GM23248 (cell line): ENCODE measurements at regions not wholly inside any gene's neighbourhood (a gene's known extent, or its start where the extent isn't known, plus 50 kb on each side); places are given as distances from the start of the nearest gene placed in this dataset.

Experiments
- DNase-seq: peaks from one replicate; pipeline ENCODE4 v3.0.0-alpha.2; 2015
- H2AFZ ChIP-seq: fragments of 200-600 bp; sonication (generic); 2 replicates; pipeline ENCODE4 v1.6.1; 2016; ENCODE audit warnings: antibody characterized with exemption
- H3F3A ChIP-seq: fragments of 200-600 bp; sonication (generic); 2 replicates; pipeline ENCODE4 v1.6.1; 2016; ENCODE audit warnings: mild to moderate bottlenecking, antibody characterized with exemption, mixed run types; ENCODE audit not compliant: insufficient read depth
- H3K27ac ChIP-seq: fragments of 200-600 bp; sonication (generic); 2 replicates; pipeline ENCODE4 v1.5.1; 2016; ENCODE audit warnings: mild to moderate bottlenecking
- H3K27me3 ChIP-seq: fragments of 200-600 bp; sonication (generic); replicated peaks from 2 replicates; pipeline ENCODE4 v1.6.1; 2016; ENCODE audit warnings: mild to moderate bottlenecking; ENCODE audit not compliant: insufficient read depth
- H3K36me3 ChIP-seq: fragments of 200-600 bp; sonication (generic); 2 replicates; pipeline ENCODE4 v1.6.1; 2016; ENCODE audit warnings: low read depth, mild to moderate bottlenecking
- H3K4me1 ChIP-seq: fragments of 200-600 bp; sonication (generic); 2 replicates; pipeline ENCODE4 v1.6.1; 2016; ENCODE audit warnings: mild to moderate bottlenecking; ENCODE audit not compliant: insufficient read depth
- H3K4me2 ChIP-seq: fragments of 200-600 bp; sonication (generic); one replicate; pipeline ENCODE4 v1.6.1; 2016; ENCODE audit warnings: mild to moderate bottlenecking; ENCODE audit not compliant: unreplicated experiment
- H3K4me3 ChIP-seq: fragments of 200-600 bp; sonication (generic); 2 replicates; pipeline ENCODE4 v1.5.1; 2016; ENCODE audit warnings: mild to moderate bottlenecking
- H3K79me2 ChIP-seq: fragments of 200-600 bp; sonication (generic); 2 replicates; pipeline ENCODE4 v1.6.1; 2016; ENCODE audit warnings: mild to moderate bottlenecking; ENCODE audit not compliant: insufficient read depth
- H3K9ac ChIP-seq: fragments of 200-600 bp; sonication (generic); 2 replicates; pipeline ENCODE4 v1.6.1; 2016; ENCODE audit warnings: mild to moderate bottlenecking
- H3K9me2 ChIP-seq: fragments of 200-600 bp; sonication (generic); 2 replicates; pipeline ENCODE4 v1.6.1; 2016; ENCODE audit warnings: mixed run types, mild to moderate bottlenecking, moderate library complexity; ENCODE audit not compliant: insufficient read depth
- H3K9me3 ChIP-seq: fragments of 200-600 bp; sonication (generic); one replicate; pipeline ENCODE4 v1.6.1; 2017; ENCODE audit warnings: low read depth
- H4K20me1 ChIP-seq: fragments of 200-600 bp; sonication (generic); 2 replicates; pipeline ENCODE4 v1.6.0; 2016; ENCODE audit not compliant: insufficient read depth
- EZH2 ChIP-seq: fragments of 200-600 bp; sonication (generic); IDR thresholded peaks from 2 replicates; pipeline ENCODE4 v1.6.1; 2018; ENCODE audit warnings: antibody characterized with exemption, mild to moderate bottlenecking; ENCODE audit not compliant: insufficient read depth, poor library complexity, severe bottlenecking
- EZH2phosphoT487 ChIP-seq: fragments of 200-600 bp; sonication (generic); IDR thresholded peaks from 2 replicates; pipeline ENCODE4 v1.6.1; 2018; ENCODE audit warnings: antibody characterized with exemption, moderate library complexity, mild to moderate bottlenecking, low read depth; ENCODE audit not compliant: insufficient read depth
- WGBS, 2 experiments: methylation state at CpG; one replicate each; pipeline ENCODE4 v1.1.6; 2015 to 2017; ENCODE audit warnings: low lambda C conversion rate in 2 of 2, low coverage in 1 of 2; ENCODE audit errors: missing lambda C conversion rate in 2 of 2; 5-methylcytosine and 5-hydroxymethylcytosine counted together
- in situ Hi-C: fragments of 300-500 bp; cut with MboI; formaldehyde crosslinking; loops from 2 replicates; pipeline ENCODE4 v1.15.0; 2020

DNA sequence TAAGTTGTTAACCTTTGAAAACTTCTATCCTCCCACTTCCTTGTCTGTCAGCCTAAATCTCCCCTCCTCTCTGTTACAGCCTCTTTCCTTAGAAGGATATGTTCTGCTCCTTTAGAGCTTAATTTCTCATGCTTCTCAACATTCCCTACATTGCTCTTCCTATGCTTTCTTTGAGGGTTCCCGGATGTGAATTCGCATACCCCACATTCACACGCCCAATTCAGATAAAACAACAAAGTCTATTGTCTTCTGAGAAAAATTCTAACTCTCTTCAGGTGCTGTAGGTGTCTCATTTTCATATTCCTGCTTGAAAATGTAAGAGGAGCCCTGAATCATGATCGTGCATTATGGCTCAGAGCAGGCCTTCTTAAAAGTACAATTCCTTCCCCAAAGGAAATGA, 171.8 kb upstream of the DPH6 start:
- no peaks in the 10 kb centered on the region for H3K9me3 ChIP-seq
- no peak for TF ChIP-seq EZH2phosphoT487
- no peak for TF ChIP-seq EZH2
- no peak overlapping the region for H3K9ac ChIP-seq
- no peaks in the 10 kb centered on the region for H4K20me1 ChIP-seq
- in situ Hi-C loops, result no loop called here
- H3K4me2 ChIP-seq, result no peak overlapping the region
- H3K27ac ChIP-seq, result no peak overlapping the region
- no peaks in the 10 kb centered on the region for H3K79me2 ChIP-seq
- H3K4me3 ChIP-seq, result no peak overlapping the region
- H3K27me3 ChIP-seq, result no peaks in the 10 kb centered on the region
- peaks cover 17% of the 10 kb centered on the region for H3K4me1 ChIP-seq
- no peak for DNase-seq
- H2AFZ ChIP-seq, result no peak overlapping the region
- peaks cover 10% of the 10 kb centered on the region for H3F3A ChIP-seq
- H3K9me2 ChIP-seq, result no peaks in the 10 kb centered on the region
- H3K36me3 ChIP-seq, result no peaks in the 10 kb centered on the region
- 83 to 85% methylated on average over 4 of the region's 4 CpGs for WGBS, 2 experiments

DNA sequence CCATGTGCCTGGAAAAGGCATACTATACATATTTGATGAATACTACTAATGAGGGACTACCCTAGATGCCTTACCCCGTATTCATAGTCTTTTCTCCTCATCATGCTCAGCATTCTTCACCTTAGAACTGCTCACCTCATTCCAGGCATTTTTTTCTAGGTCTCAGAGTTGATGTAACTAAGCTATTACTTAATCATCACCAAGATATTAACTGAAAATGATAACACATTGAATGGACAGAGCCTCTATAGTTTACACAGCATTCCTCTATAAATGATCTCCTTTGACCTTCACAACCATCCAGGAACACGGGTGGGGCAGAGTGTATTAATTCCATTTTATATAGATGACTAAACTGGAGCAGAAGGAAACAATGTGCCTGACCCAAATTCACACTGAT, 174.1 kb upstream of the DPH6 start:
- H3K9ac ChIP-seq, result no peak overlapping the region
- H3K36me3 ChIP-seq, result no peaks in the 10 kb centered on the region
- no peak overlapping the region for H3K4me2 ChIP-seq
- no peaks in the 10 kb centered on the region for H3K27me3 ChIP-seq
- no peak overlapping the region for H3K27ac ChIP-seq
- H3K79me2 ChIP-seq, result no peaks in the 10 kb centered on the region
- H3K4me3 ChIP-seq, result no peak overlapping the region
- H3K9me2 ChIP-seq, result no peaks in the 10 kb centered on the region
- H3K4me1 ChIP-seq, result peaks cover 7% of the 10 kb centered on the region
- H3F3A ChIP-seq, result no peaks in the 10 kb centered on the region
- DNase-seq, result peak; percentile 6
- TF ChIP-seq EZH2 (no peak), EZH2phosphoT487 (no peak)
- no peak overlapping the region for H2AFZ ChIP-seq
- no peaks in the 10 kb centered on the region for H4K20me1 ChIP-seq
- 44 to 59% methylated on average over 2 of the region's 2 CpGs for WGBS, 2 experiments
- H3K9me3 ChIP-seq, result no peaks in the 10 kb centered on the region
- in situ Hi-C loops, result no loop called here

DNA sequence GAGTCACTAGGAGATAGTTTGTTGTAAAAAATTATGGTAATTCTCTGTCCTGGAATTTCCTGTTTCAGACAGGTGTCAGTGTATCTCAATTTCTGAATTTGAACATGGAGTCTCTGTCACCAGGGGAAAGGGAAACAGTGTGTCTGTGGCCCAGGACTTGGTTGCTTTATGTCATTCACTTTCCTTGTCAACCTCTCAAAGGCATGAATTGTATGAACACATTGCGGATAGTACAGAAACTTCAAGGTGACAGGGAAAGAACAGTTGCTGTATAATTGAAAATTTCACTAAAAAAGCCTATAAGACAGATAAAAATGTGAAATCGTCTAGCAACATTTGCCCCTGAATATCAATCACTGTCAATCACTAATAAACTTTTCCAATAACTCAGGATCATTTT, 175.0 kb upstream of the DPH6 start:
- H3K36me3 ChIP-seq, result no peaks in the 10 kb centered on the region
- no peaks in the 10 kb centered on the region for H3K9me2 ChIP-seq
- H3K27ac ChIP-seq, result no peak overlapping the region
- H3K79me2 ChIP-seq, result no peaks in the 10 kb centered on the region
- DNase-seq, result no peak
- no peak overlapping the region for H3K4me2 ChIP-seq
- no peak overlapping the region for H3K4me3 ChIP-seq
- H3K9ac ChIP-seq, result no peak overlapping the region
- WGBS, 2 experiments, result 82 to 84% methylated on average over 2 of the region's 2 CpGs
- peaks cover 7% of the 10 kb centered on the region for H3K4me1 ChIP-seq
- no peaks in the 10 kb centered on the region for H4K20me1 ChIP-seq
- in situ Hi-C loops, result no loop called here
- H3F3A ChIP-seq, result peaks cover 8% of the 10 kb centered on the region; the same call in 1 of the 2 replicates
- no peaks in the 10 kb centered on the region for H3K9me3 ChIP-seq
- TF ChIP-seq EZH2phosphoT487 (no peak), EZH2 (no peak)
- no peak overlapping the region for H2AFZ ChIP-seq
- H3K27me3 ChIP-seq, result no peaks in the 10 kb centered on the region

DNA sequence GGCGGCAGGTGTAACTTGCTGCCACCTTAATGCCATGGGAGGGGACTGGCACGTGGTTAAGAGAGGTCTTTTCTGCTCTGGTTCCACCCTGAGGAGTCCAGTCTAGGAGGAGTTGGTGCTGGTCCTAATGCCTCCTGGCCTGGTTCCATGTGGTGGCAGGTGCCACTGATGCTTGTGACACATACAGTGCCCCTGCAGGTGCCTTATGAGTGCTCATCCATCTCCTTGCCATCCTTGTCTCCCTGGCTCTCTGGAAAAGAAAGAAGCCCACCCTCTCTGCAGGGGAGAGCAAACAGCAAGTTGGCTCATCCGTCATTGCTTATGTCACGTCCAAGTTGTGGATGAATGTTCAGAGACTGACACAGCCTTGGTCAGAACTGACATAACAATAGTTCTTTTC, 175.8 kb upstream of the DPH6 start:
- no peak overlapping the region for H3K27ac ChIP-seq
- H3K4me2 ChIP-seq, result no peak overlapping the region
- H3K4me1 ChIP-seq, result peaks cover 7% of the 10 kb centered on the region
- H3K9ac ChIP-seq, result no peak overlapping the region
- H3K9me2 ChIP-seq, result no peaks in the 10 kb centered on the region
- no peak for TF ChIP-seq EZH2
- no peak for TF ChIP-seq EZH2phosphoT487
- H3F3A ChIP-seq, result peaks cover 8% of the 10 kb centered on the region; the same call in 1 of the 2 replicates
- H3K4me3 ChIP-seq, result no peak overlapping the region
- no peak for DNase-seq
- H3K9me3 ChIP-seq, result no peaks in the 10 kb centered on the region
- no peaks in the 10 kb centered on the region for H3K79me2 ChIP-seq
- H3K27me3 ChIP-seq, result no peaks in the 10 kb centered on the region
- 81 to 83% methylated on average over 4 of the region's 4 CpGs for WGBS, 2 experiments
- no peaks in the 10 kb centered on the region for H4K20me1 ChIP-seq
- in situ Hi-C loops, result no loop called here
- no peak overlapping the region for H2AFZ ChIP-seq
- H3K36me3 ChIP-seq, result no peaks in the 10 kb centered on the region

DNA sequence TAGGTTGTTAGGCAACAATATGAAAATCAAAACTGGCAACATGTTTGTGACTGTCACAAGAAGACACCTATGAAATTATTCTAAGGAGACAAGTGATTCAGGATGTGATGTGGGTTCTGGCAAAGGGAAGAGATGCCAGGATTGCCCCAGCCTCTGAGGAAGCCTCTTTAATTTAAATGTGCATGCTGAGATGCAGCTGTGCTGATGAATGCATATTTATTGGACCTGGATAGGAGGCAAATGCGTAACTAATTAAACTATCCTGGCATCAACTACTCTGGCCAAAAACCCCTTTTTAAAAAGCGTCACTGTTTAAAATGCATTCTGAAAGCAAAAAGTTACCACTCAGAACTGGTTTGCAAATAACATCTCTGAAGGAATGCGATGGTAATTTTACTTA, 176.5 kb upstream of the DPH6 start:
- no peaks in the 10 kb centered on the region for H3K27me3 ChIP-seq
- no peak overlapping the region for H3K4me2 ChIP-seq
- no peaks in the 10 kb centered on the region for H3K36me3 ChIP-seq
- no peaks in the 10 kb centered on the region for H3K79me2 ChIP-seq
- WGBS, 2 experiments, result 86 to 88% methylated on average over 3 of the region's 3 CpGs
- peaks cover 7% of the 10 kb centered on the region for H3K4me1 ChIP-seq
- H3K9me3 ChIP-seq, result no peaks in the 10 kb centered on the region
- in situ Hi-C loops, result no loop called here
- no peak overlapping the region for H3K9ac ChIP-seq
- no peak overlapping the region for H2AFZ ChIP-seq
- H3K9me2 ChIP-seq, result no peaks in the 10 kb centered on the region
- H3K4me3 ChIP-seq, result no peak overlapping the region
- no peak overlapping the region for H3K27ac ChIP-seq
- H4K20me1 ChIP-seq, result no peaks in the 10 kb centered on the region
- peaks cover 8% of the 10 kb centered on the region; the same call in 1 of the 2 replicates for H3F3A ChIP-seq
- TF ChIP-seq EZH2, result no peak
- no peak for TF ChIP-seq EZH2phosphoT487
- no peak for DNase-seq
